Nephron progenitor cell (in vitro differentiated cells): ENCODE measurements at regions not wholly inside any gene's neighbourhood (a gene's known extent, or its start where the extent isn't known, plus 50 kb on each side); places are given as distances from the start of the nearest gene placed in this dataset.

Experiments
- DNase-seq: peaks from one replicate; pipeline ENCODE4 v3.0.0; 2021
- H3K27ac Mint-ChIP-seq: 2 replicates; pipeline ENCODE4 v1.8.0; 2021; ENCODE audit warnings: mild to moderate bottlenecking, moderate library complexity, mixed read lengths
- H3K27me3 Mint-ChIP-seq: 2 replicates; pipeline ENCODE4 v1.8.0; 2021; ENCODE audit warnings: mild to moderate bottlenecking, low read depth, mixed read lengths; ENCODE audit not compliant: poor library complexity
- H3K36me3 Mint-ChIP-seq: 2 replicates; pipeline ENCODE4 v1.8.0; 2021; ENCODE audit warnings: low read depth, mixed read lengths
- H3K4me1 Mint-ChIP-seq: 2 replicates; pipeline ENCODE4 v1.8.0; 2021; ENCODE audit warnings: mixed read lengths
- H3K4me3 Mint-ChIP-seq: 2 replicates; pipeline ENCODE4 v1.8.0; 2021; ENCODE audit warnings: mild to moderate bottlenecking, moderate library complexity, mixed read lengths
- H3K9me3 Mint-ChIP-seq: 2 replicates; pipeline ENCODE4 v1.8.0; 2021; ENCODE audit warnings: mild to moderate bottlenecking, moderate library complexity, mixed read lengths
- CTCF ChIP-seq: fragments of 200-600 bp; sonication (generic); IDR thresholded peaks from 2 replicates; pipeline ENCODE4 v1.5.0; 2021; ENCODE audit warnings: antibody characterized with exemption

GRCh38 chr20:47883186-47883585 is 97.9 kb upstream of the SULF2 start:
- H3K27me3 Mint-ChIP-seq, result peaks cover 17% of the 10 kb centered on the region
- no peak overlapping the region for H3K27ac Mint-ChIP-seq
- peaks cover 19% of the 10 kb centered on the region for H3K4me1 Mint-ChIP-seq
- no peak for DNase-seq
- no peak overlapping the region for H3K4me3 Mint-ChIP-seq
- TF ChIP-seq CTCF, result no peak
- no peaks in the 10 kb centered on the region for H3K36me3 Mint-ChIP-seq
- no peaks in the 10 kb centered on the region for H3K9me3 Mint-ChIP-seq

DNA sequence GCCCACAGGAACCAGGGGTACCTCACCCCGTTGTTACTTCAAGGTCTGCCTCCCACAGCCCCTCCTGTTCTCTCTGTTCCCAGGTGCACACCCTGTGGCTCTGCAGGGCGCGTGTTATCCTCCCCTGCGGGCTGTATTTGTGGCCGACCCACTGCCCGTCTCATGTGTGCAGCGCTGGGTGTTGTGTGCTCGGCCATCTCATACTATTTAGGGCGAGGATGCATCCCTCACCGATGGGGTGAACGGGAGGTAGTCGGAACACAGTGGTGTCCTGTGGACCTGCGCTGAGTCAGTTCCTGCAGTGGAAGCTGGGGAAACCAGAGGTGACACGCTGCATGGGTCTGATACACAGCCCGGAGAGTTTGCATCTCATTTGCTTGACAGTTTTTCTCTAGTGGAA is 94.5 kb upstream of the SULF2 start:
- no peak for TF ChIP-seq CTCF
- DNase-seq, result no peak
- peaks cover 31% of the 10 kb centered on the region for H3K4me1 Mint-ChIP-seq
- no peak overlapping the region for H3K4me3 Mint-ChIP-seq
- H3K36me3 Mint-ChIP-seq, result no peaks in the 10 kb centered on the region
- peaks cover 28% of the 10 kb centered on the region for H3K27me3 Mint-ChIP-seq
- no peaks in the 10 kb centered on the region for H3K9me3 Mint-ChIP-seq
- H3K27ac Mint-ChIP-seq, result no peak overlapping the region

- no peak for TF ChIP-seq CTCF
- Mint-ChIP-seq H3K27ac (peak overlapping the region; percentile 20), H3K4me3 (no peak overlapping the region), H3K4me1 (peaks cover 37% of the 10 kb centered on the region), H3K27me3 (peaks cover 23% of the 10 kb centered on the region), H3K9me3 (no peaks in the 10 kb centered on the region), H3K36me3 (no peaks in the 10 kb centered on the region)
- DNase-seq, result no peak
Observed at GRCh38 chr20:47878601-47879027, 93.3 kb upstream of the SULF2 start.

GRCh38 chr20:47876311-47877088 is 91.2 kb upstream of the SULF2 start:
- Mint-ChIP-seq H3K36me3 (no peaks in the 10 kb centered on the region), H3K9me3 (no peaks in the 10 kb centered on the region), H3K4me1 (peaks cover 53% of the 10 kb centered on the region), H3K27ac (no peak overlapping the region), H3K4me3 (no peak overlapping the region), H3K27me3 (peaks cover 25% of the 10 kb centered on the region)
- no peak for TF ChIP-seq CTCF
- no peak for DNase-seq

GRCh38 chr20:47875297-47876025 is 90.2 kb upstream of the SULF2 start:
- DNase-seq, result peak; percentile 23
- Mint-ChIP-seq H3K9me3 (no peaks in the 10 kb centered on the region), H3K4me3 (no peak overlapping the region), H3K27me3 (peaks cover 25% of the 10 kb centered on the region), H3K4me1 (peaks cover 53% of the 10 kb centered on the region), H3K27ac (peak overlapping the region; percentile 42), H3K36me3 (no peaks in the 10 kb centered on the region)
- no peak for TF ChIP-seq CTCF
